BJ (cell line): ENCODE measurements at regions not wholly inside any gene's neighbourhood (a gene's known extent, or its start where the extent isn't known, plus 50 kb on each side); places are given as distances from the start of the nearest gene placed in this dataset.

ENCODE experiments used
- CTCF ChIA-PET: fragments of 350-600 bp; formaldehyde crosslinking; extraction: SDS; loops from one replicate; lab custom pipeline; 2021; ENCODE audit warnings: antibody characterized with exemption, inconsistent platforms; lab: Yijun Ruan, JAX
- POLR2A ChIA-PET: fragments of 300-600 bp; sonication (Branson Sonifier 250); formaldehyde crosslinking; extraction: SDS; loops from one replicate; lab custom pipeline; 2021; ENCODE audit warnings: antibody characterized with exemption; lab: Charles Lee
- DNase-seq: peaks from one replicate; pipeline ENCODE4 v3.0.0-alpha.2; 2011; ENCODE audit warnings: low read depth
- H3K27me3 ChIP-seq: 2 replicates; pipeline ENCODE4 v1.6.0; 2011; ENCODE audit warnings: low read length; ENCODE audit not compliant: control insufficient read depth, insufficient read depth
- H3K36me3 ChIP-seq: 2 replicates; pipeline ENCODE4 v1.5.1; 2011; ENCODE audit warnings: low read length; ENCODE audit not compliant: control insufficient read depth, insufficient read depth
- H3K4me3 ChIP-seq: 2 replicates; pipeline ENCODE4 v1.5.1; 2011; ENCODE audit warnings: low read depth, mild to moderate bottlenecking, control low read depth, low read length
- TF ChIP-seq, protein P1 (sequence below): IDR thresholded peaks from 2 replicates; pipeline ENCODE4 v1.5.1; 2011; ENCODE audit warnings: low read depth, mild to moderate bottlenecking, control low read depth, inconsistent platforms, low read length, moderate library complexity; ENCODE audit not compliant: insufficient read depth

DNA sequence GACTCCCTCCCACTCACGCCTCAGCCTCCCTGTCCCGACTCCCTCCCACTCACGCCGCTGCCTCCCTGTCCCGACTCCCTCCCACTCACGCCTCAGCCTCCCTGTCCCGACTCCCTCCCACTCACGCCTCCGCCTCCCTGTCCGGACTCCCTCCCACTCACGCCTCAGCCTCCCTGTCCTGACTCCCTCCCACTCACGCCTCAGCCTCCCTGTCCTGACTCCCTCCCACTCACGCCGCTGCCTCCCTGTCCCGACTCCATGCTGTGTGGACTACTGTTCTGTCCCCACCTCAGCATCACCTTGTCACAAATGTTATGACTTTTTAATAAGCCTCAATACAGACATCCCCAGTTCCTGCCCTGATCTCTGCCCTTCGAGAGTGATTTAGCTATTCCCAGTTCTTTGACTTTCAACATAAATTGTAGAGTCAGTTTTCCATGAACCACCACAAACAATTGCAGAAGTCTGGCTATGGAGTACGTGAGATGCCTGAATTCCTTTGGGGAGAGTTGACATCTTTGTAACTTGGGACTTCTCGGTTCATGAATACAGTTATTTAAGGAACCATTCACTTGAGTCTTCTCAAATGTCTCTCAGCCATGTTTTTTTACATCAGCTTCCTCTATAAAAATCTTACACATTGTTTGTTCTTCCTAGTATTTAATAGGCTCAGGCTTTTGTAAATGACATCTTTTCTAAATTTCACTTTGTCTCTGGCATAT is 71.9 kb downstream of the FOXL3 start:
- peaks cover 6% of the 10 kb centered on the region; the same call in 1 of the 2 replicates for H3K27me3 ChIP-seq
- ChIA-PET CTCF (interaction anchor here (1.6 kb wide), 1 partner anchor 153 kb away, joined by 3 read pairs; no protein-coding TSS in a partner anchor), POLR2A (no interaction called here)
- TF ChIP-seq, protein P1, sequence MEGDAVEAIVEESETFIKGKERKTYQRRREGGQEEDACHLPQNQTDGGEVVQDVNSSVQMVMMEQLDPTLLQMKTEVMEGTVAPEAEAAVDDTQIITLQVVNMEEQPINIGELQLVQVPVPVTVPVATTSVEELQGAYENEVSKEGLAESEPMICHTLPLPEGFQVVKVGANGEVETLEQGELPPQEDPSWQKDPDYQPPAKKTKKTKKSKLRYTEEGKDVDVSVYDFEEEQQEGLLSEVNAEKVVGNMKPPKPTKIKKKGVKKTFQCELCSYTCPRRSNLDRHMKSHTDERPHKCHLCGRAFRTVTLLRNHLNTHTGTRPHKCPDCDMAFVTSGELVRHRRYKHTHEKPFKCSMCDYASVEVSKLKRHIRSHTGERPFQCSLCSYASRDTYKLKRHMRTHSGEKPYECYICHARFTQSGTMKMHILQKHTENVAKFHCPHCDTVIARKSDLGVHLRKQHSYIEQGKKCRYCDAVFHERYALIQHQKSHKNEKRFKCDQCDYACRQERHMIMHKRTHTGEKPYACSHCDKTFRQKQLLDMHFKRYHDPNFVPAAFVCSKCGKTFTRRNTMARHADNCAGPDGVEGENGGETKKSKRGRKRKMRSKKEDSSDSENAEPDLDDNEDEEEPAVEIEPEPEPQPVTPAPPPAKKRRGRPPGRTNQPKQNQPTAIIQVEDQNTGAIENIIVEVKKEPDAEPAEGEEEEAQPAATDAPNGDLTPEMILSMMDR = no peak
- H3K36me3 ChIP-seq = no peaks in the 10 kb centered on the region
- DNase-seq = no peak
- no peak overlapping the region for H3K4me3 ChIP-seq

- POLR2A ChIA-PET = no interaction called here
- CTCF ChIA-PET = interaction anchor here (0.6 to 1.6 kb wide), 2 partner anchors 152 to 424 kb away, joined by 3 read pairs; no protein-coding TSS in a partner anchor
- DNase-seq = no peak
- H3K36me3 ChIP-seq = no peaks in the 10 kb centered on the region
- H3K27me3 ChIP-seq = peaks cover 6% of the 10 kb centered on the region; the same call in 1 of the 2 replicates
- TF ChIP-seq, protein P1 = no peak
- H3K4me3 ChIP-seq = no peak overlapping the region
These were observed 72.6 kb downstream of the FOXL3 start for GRCh38 chr7:362402-363096.

- no peak for DNase-seq
- CTCF ChIA-PET = interaction anchor here (1.4 kb wide), 1 partner anchor 30 kb away, joined by 6 read pairs; no protein-coding TSS in a partner anchor
- Histone ChIP-seq H3K4me3 (no peak overlapping the region), H3K27me3 (peaks cover 7% of the 10 kb centered on the region; the same call in 1 of the 2 replicates), H3K36me3 (no peaks in the 10 kb centered on the region)
- POLR2A ChIA-PET = no interaction called here
- TF ChIP-seq, protein P1 = no peak
These were observed 73.7 kb downstream of the FOXL3 start for GRCh38 chr7:363626-364025.

DNA sequence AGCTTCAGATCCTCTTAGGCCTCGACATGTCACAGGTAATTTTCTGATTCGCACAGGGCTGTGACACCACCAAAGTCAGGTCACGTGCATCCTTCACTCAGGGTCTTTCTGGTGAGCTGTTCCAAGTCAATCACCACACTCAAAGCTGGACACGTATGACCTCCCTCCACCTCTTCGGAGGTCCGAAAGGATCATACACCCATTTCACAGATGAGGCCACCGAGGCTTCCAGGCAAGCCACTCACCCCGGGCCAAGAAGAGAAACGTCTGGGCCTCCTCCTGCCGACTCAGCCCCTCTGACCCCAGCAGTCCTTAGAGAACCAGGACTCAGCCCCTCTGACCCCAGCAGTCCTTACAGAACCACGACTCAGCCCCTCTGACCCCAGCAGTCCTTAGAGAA is 74.6 kb downstream of the FOXL3 start:
- DNase-seq = no peak
- no peaks in the 10 kb centered on the region for H3K36me3 ChIP-seq
- H3K27me3 ChIP-seq = peaks cover 7% of the 10 kb centered on the region; the same call in 1 of the 2 replicates
- POLR2A ChIA-PET = no interaction called here
- TF ChIP-seq, protein P1 = no peak
- CTCF ChIA-PET = interaction anchor here (1.4 kb wide), 1 partner anchor 31 kb away, joined by 6 read pairs; no protein-coding TSS in a partner anchor
- H3K4me3 ChIP-seq = no peak overlapping the region

- no peak for DNase-seq
- CTCF ChIA-PET = interaction anchor here (1.1 kb wide), 1 partner anchor 16 kb away, joined by 4 read pairs; no protein-coding TSS in a partner anchor
These were observed 75.6 kb downstream of the FOXL3 start for GRCh38 chr7:365593-365992.

More at GRCh38 chr7:365593-365992, 75.6 kb downstream of the FOXL3 start:
- Histone ChIP-seq H3K36me3 (no peaks in the 10 kb centered on the region), H3K4me3 (no peak overlapping the region), H3K27me3 (peaks cover 6% of the 10 kb centered on the region; the same call in 1 of the 2 replicates)
- TF ChIP-seq, protein P1 = no peak
- POLR2A ChIA-PET = no interaction called here
